Sigmoid colon (tissue), 6 donors: ENCODE measurements at regions not wholly inside any gene's neighbourhood (a gene's known extent, or its start where the extent isn't known, plus 50 kb on each side); places are given as distances from the start of the nearest gene placed in this dataset.

Source experiments
- DNase-seq: peaks from one replicate; pipeline ENCODE4 v3.0.0-alpha.2; 2019
- H3K27ac ChIP-seq, 4 donors: fragments of 200-600 bp; sonication (generic); one replicate each; pipeline ENCODE4 v1.5.1; 2016 to 2019; ENCODE audit warnings: mild to moderate bottlenecking in 1 of 4
- H3K27me3 ChIP-seq, 3 donors: fragments of 200-600 bp; sonication (generic); one replicate each; pipeline ENCODE4 v1.5.1; 2019; ENCODE audit warnings: mild to moderate bottlenecking in 1 of 3
- H3K36me3 ChIP-seq, 4 donors: fragments of 200-600 bp; sonication (generic); one replicate each; pipeline ENCODE4 v1.5.1; 2016 to 2019
- H3K4me1 ChIP-seq, 4 donors: fragments of 200-600 bp; sonication (generic); one replicate each; pipeline ENCODE4 v1.5.1; 2017 to 2019
- H3K4me3 ChIP-seq, 4 donors: fragments of 200-600 bp; sonication (generic); one replicate each; pipeline ENCODE4 v1.5.1; 2017 to 2019; ENCODE audit warnings: mild to moderate bottlenecking in 2 of 4, moderate library complexity in 1 of 4
- H3K9me3 ChIP-seq, 4 donors: fragments of 200-600 bp in 3 of 4; sonication (generic) in 3 of 4; one replicate each; pipeline versions ENCODE4 v1.5.1 to v1.6.1; 2013 to 2019
- EP300 ChIP-seq, 4 donors: sonication (generic); formaldehyde crosslinking; IDR thresholded peaks; one replicate each; pipeline ENCODE4 v1.6.1; 2017; ENCODE audit warnings: antibody characterized with exemption in 4 of 4
- POLR2A ChIP-seq, 2 donors: fragments of 450-650 bp; IDR thresholded peaks; one replicate each; pipeline ENCODE4 v1.6.1; 2016; ENCODE audit warnings: antibody characterized with exemption in 2 of 2, mild to moderate bottlenecking in 2 of 2, moderate library complexity in 2 of 2
- POLR2AphosphoS5 ChIP-seq, 4 donors: sonication (generic); formaldehyde crosslinking; IDR thresholded peaks; one replicate each; pipeline ENCODE4 v1.6.1; 2017; ENCODE audit warnings: antibody characterized with exemption in 4 of 4
- WGBS, 2 donors: extraction: QIAGEN DNeasy Blood & Tissue Kit; methylation state at CpG; one replicate each; pipeline ENCODE4 v1.1.7; 2013; 5-methylcytosine and 5-hydroxymethylcytosine counted together
- intact Hi-C: fragments of 100-400 bp; cut with DNase I; formaldehyde crosslinking; loops from one replicate; pipeline ENCODE4 v1.15.1; 2023
- TF ChIP-seq, protein P1 (sequence below), 4 experiments: fragments of 450-650 bp in 3 of 4; fragments of 200-600 bp in 1 of 4; IDR thresholded peaks; one replicate each; pipeline ENCODE4 v1.5.1; 2016 to 2019; ENCODE audit warnings: antibody characterized with exemption in 4 of 4, mild to moderate bottlenecking in 3 of 4, moderate library complexity in 2 of 4
- donor health status: healthy with polysubstance abuse.
- donor health status: healthy.

GRCh38 chr1:38671221-38671620 is 188.4 kb downstream of the RRAGC start:
- intact Hi-C loops, result no loop called here
- Histone ChIP-seq H3K4me1 (no peaks in the 10 kb centered on the region), H3K4me3 (no peak overlapping the region), H3K36me3 (no peaks in the 10 kb centered on the region), H3K9me3 (no peaks in the 10 kb centered on the region), H3K27ac (no peak overlapping the region), H3K27me3 (peaks cover 0 to 3% (median 0%) of the 10 kb centered on the region in 3 donors)
- TF ChIP-seq, protein P1, sequence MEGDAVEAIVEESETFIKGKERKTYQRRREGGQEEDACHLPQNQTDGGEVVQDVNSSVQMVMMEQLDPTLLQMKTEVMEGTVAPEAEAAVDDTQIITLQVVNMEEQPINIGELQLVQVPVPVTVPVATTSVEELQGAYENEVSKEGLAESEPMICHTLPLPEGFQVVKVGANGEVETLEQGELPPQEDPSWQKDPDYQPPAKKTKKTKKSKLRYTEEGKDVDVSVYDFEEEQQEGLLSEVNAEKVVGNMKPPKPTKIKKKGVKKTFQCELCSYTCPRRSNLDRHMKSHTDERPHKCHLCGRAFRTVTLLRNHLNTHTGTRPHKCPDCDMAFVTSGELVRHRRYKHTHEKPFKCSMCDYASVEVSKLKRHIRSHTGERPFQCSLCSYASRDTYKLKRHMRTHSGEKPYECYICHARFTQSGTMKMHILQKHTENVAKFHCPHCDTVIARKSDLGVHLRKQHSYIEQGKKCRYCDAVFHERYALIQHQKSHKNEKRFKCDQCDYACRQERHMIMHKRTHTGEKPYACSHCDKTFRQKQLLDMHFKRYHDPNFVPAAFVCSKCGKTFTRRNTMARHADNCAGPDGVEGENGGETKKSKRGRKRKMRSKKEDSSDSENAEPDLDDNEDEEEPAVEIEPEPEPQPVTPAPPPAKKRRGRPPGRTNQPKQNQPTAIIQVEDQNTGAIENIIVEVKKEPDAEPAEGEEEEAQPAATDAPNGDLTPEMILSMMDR (IDR thresholded peaks at IDR 0.05), result no peak
- 81 to 87% methylated on average over 8 of the region's 8 CpGs for WGBS, 2 donors
- DNase-seq, result no peak

- intact Hi-C loops, result no loop called here
- DNase-seq, result no peak
- H3K4me3 ChIP-seq, result no peak overlapping the region
- H3K27me3 ChIP-seq, result peaks cover 0 to 3% (median 0%) of the 10 kb centered on the region in 3 donors
- no peaks in the 10 kb centered on the region for H3K4me1 ChIP-seq
- H3K36me3 ChIP-seq, result no peaks in the 10 kb centered on the region
- peaks cover 0 to 3% (median 0%) of the 10 kb centered on the region in 4 donors for H3K9me3 ChIP-seq
- no peak for TF ChIP-seq POLR2A (IDR thresholded peaks at IDR 0.05)
- no peak for TF ChIP-seq POLR2AphosphoS5 (IDR thresholded peaks at IDR 0.05)
- TF ChIP-seq EP300 (IDR thresholded peaks at IDR 0.05), result no peak
- TF ChIP-seq, protein P1 (IDR thresholded peaks at IDR 0.05), result no peak
- H3K27ac ChIP-seq, result no peak overlapping the region
- 76 to 86% methylated on average over 4 of the region's 4 CpGs for WGBS, 2 donors
Observed at GRCh38 chr1:38670544-38671122, 188.9 kb downstream of the RRAGC start.

GRCh38 chr1:38667626-38668025 is 191.9 kb downstream of the RRAGC start:
- intact Hi-C loops, result no loop called here
- H3K36me3 ChIP-seq, result no peaks in the 10 kb centered on the region
- no peak for DNase-seq
- H3K27me3 ChIP-seq, result peaks cover 0 to 3% (median 0%) of the 10 kb centered on the region in 3 donors
- H3K27ac ChIP-seq, result no peak overlapping the region
- H3K4me1 ChIP-seq, result no peaks in the 10 kb centered on the region
- no peak overlapping the region for H3K4me3 ChIP-seq
- TF ChIP-seq EP300 (IDR thresholded peaks at IDR 0.05), result no peak
- TF ChIP-seq POLR2AphosphoS5 (IDR thresholded peaks at IDR 0.05), result no peak
- TF ChIP-seq, protein P1 (IDR thresholded peaks at IDR 0.05), result no peak
- TF ChIP-seq POLR2A (IDR thresholded peaks at IDR 0.05), result no peak
- 51 to 75% methylated on average over 4 of the region's 4 CpGs for WGBS, 2 donors
- peaks cover 0 to 5% (median 0%) of the 10 kb centered on the region in 4 donors for H3K9me3 ChIP-seq

DNA sequence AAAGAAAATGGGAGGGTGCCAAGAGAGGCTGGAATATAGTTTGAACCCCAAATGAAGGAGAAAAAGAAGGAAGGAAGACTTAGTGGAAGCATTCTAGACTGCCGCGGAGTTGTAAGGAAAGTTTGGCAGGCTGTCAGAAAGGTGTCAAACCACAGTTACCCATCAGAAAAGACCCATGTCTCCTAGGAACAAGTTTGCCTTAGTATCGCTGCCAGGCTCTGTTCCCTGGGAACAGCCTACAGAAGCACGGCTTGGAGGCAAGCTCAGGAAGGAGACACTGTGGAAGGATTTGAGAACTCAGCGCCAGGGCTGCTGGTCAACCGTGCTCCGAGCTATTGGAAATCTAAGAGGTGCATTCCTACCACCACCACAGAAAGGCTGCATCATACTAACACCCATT is 197.4 kb downstream of the RRAGC start:
- H3K36me3 ChIP-seq, result no peaks in the 10 kb centered on the region
- H3K4me3 ChIP-seq, result no peak overlapping the region
- no peaks in the 10 kb centered on the region for H3K4me1 ChIP-seq
- no peak overlapping the region for H3K27ac ChIP-seq
- no peaks in the 10 kb centered on the region for H3K27me3 ChIP-seq
- DNase-seq, result no peak
- TF ChIP-seq, protein P1 (IDR thresholded peaks at IDR 0.05), result no peak
- TF ChIP-seq POLR2A (IDR thresholded peaks at IDR 0.05) (no peak), POLR2AphosphoS5 (IDR thresholded peaks at IDR 0.05) (no peak), EP300 (IDR thresholded peaks at IDR 0.05) (no peak)
- peaks cover 0 to 12% (median 0%) of the 10 kb centered on the region in 4 donors for H3K9me3 ChIP-seq
- 77 to 80% methylated on average over 7 of the region's 7 CpGs for WGBS, 2 donors
- intact Hi-C loops, result no loop called here

DNA sequence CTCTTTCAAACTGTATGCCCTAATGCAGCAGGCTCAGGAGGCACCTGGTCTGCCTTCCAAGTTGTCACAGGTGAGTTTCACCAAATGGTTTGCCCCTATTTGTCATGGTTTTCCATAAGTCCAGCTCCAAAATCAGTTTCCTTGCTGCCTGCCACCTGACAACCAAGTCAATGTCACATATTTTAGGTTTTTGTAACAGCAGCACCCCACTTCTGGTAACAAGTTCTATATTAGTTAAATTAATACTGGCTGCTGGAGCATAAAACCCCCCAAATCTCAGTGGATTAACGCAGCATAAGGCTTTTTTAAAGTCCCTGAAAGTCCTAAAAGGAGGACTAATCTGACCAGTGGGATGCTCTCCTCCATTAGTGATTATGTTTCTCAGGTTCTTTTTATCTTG is 200.7 kb downstream of the RRAGC start:
- H3K27me3 ChIP-seq, result no peaks in the 10 kb centered on the region
- no peak for DNase-seq
- H3K4me1 ChIP-seq, result no peaks in the 10 kb centered on the region
- intact Hi-C loops, result no loop called here
- no peak overlapping the region for H3K4me3 ChIP-seq
- TF ChIP-seq POLR2AphosphoS5 (IDR thresholded peaks at IDR 0.05) (no peak), EP300 (IDR thresholded peaks at IDR 0.05) (no peak), POLR2A (IDR thresholded peaks at IDR 0.05) (no peak)
- TF ChIP-seq, protein P1 (IDR thresholded peaks at IDR 0.05), result no peak
- H3K27ac ChIP-seq, result no peak overlapping the region
- WGBS, 2 donors, result 59 to 82% methylated on average over 1 of the region's 1 CpG
- H3K36me3 ChIP-seq, result no peaks in the 10 kb centered on the region
- peaks cover 0 to 7% (median 0%) of the 10 kb centered on the region in 4 donors for H3K9me3 ChIP-seq
